ENCODE measurements at regions not wholly inside any gene's neighbourhood (a gene's known extent, or its start where the extent isn't known, plus 50 kb on each side); places are given as distances from the start of the nearest gene placed in this dataset.

- TF ChIP-seq CTCF (IDR thresholded peaks at IDR 0.05) (no peak), POLR2A (IDR thresholded peaks at IDR 0.05) (no peak)
Measured at GRCh38 chr11:109364851-109365250, 57.1 kb upstream of the C11orf87 start.

All from adrenal gland (tissue), 5 donors.